ENCODE measurements at regions not wholly inside any gene's neighbourhood (a gene's known extent, or its start where the extent isn't known, plus 50 kb on each side); places are given as distances from the start of the nearest gene placed in this dataset.

DNA sequence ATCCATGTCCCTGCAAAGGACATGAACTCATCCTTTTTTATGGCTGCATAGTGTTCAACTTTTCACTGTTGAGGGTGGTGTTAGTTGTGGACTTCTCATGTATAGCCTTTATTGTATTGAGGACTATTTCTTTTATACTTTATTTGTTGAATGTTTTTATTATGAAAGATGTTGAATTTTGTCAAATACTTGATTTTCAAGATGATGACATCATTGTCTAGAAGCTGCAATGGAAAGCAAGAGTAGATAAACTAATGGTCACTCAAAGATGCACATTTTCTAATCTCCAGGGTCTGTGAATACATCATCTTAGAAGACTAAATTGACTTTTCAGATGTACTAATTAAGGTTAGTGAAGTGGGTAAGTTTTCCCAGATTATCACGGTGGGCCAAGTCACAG lies 1117.0 kb downstream of the DSC3 start:
- WGBS (ENCODE audit: insufficient coverage) = 86% methylated on average over 1 of the region's 1 CpG
- ATAC-seq (ENCODE audit: low read depth) = no peak
- no peak overlapping the region for H3K27ac Mint-ChIP-seq

DNA sequence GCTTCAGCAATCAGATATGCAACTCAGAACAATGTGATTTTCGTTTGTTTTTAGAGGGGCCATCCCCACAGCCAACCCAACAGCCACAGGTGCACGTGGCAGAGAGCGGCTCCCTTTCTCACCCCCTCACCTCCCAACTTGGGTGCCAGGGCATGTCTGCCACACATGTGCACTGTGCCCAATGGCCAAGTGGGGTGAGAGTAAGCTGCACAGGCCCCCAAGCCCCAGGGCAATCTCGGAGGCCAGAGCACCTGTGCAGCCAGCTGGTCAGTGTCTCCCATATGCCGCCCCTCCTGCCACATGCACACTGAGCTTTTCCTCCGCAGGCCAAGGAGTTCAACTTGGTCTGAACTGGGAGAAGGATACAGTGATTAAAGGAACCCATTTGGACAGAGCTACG lies 1130.2 kb downstream of the DSC3 start:
- H3K4me3 ChIP-seq (ENCODE audit: control extremely low read depth in 1 of 5, extremely low read depth in 1 of 5, insufficient read depth in 1 of 5, low read depth in 2 of 5, low read length in 4 of 5) = no peak overlapping the region
- intact Hi-C loops (cut with micrococcal nuclease) = no loop called here
- WGBS (ENCODE audit: insufficient coverage) = 92% methylated on average over 3 of the region's 7 CpGs
- no peaks in the 10 kb centered on the region for H3K4me1 ChIP-seq (ENCODE audit: control insufficient read depth in 2 of 2, insufficient read depth in 2 of 2, low read length in 2 of 2)
- ATAC-seq (ENCODE audit: low read depth) = no peak
- no peaks in the 10 kb centered on the region for H3K27me3 Mint-ChIP-seq
- CTCF ChIA-PET = no interaction called here
- H3K4me3 Mint-ChIP-seq = no peak overlapping the region
- POLR2A ChIA-PET = no interaction called here
- H4K20me1 ChIP-seq (ENCODE audit: control insufficient read depth, insufficient read depth, low read length, poor library complexity, severe bottlenecking) = no peaks in the 10 kb centered on the region
- no peak overlapping the region for H3K27ac Mint-ChIP-seq
- H3K9me3 Mint-ChIP-seq (ENCODE audit: insufficient read depth) = peaks cover 5% of the 10 kb centered on the region
- TF ChIP-seq, protein P1, sequence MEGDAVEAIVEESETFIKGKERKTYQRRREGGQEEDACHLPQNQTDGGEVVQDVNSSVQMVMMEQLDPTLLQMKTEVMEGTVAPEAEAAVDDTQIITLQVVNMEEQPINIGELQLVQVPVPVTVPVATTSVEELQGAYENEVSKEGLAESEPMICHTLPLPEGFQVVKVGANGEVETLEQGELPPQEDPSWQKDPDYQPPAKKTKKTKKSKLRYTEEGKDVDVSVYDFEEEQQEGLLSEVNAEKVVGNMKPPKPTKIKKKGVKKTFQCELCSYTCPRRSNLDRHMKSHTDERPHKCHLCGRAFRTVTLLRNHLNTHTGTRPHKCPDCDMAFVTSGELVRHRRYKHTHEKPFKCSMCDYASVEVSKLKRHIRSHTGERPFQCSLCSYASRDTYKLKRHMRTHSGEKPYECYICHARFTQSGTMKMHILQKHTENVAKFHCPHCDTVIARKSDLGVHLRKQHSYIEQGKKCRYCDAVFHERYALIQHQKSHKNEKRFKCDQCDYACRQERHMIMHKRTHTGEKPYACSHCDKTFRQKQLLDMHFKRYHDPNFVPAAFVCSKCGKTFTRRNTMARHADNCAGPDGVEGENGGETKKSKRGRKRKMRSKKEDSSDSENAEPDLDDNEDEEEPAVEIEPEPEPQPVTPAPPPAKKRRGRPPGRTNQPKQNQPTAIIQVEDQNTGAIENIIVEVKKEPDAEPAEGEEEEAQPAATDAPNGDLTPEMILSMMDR (IDR thresholded peaks at IDR 0.05) = no peak
- TF ChIP-seq EZH2 (IDR thresholded peaks at IDR 0.05; ENCODE audit: borderline replicate concordance, insufficient read depth, low read depth, low read length, poor library complexity, severe bottlenecking) = no peak
- DNase-seq = no peak
- no peak overlapping the region for H3K4me2 ChIP-seq (replicated peaks; ENCODE audit: low read depth, low read length, poor library complexity, severe bottlenecking)
- H2AFZ ChIP-seq (ENCODE audit: insufficient read depth, low read depth, low read length, poor library complexity, severe bottlenecking) = no peak overlapping the region
- peaks cover 0 to 3% (median 0%) of the 10 kb centered on the region in 3 donors for H3K9me3 ChIP-seq (ENCODE audit: control extremely low read depth in 1 of 3, control insufficient read depth in 2 of 3, insufficient read depth in 1 of 3, low read length in 2 of 3)
- no peak overlapping the region for H3K27ac ChIP-seq (ENCODE audit: low read length in 2 of 2)
- H3K9ac ChIP-seq (ENCODE audit: low read length) = no peak overlapping the region
- H3K79me2 ChIP-seq (ENCODE audit: control insufficient read depth, insufficient read depth, low read length) = no peaks in the 10 kb centered on the region
- no peaks in the 10 kb centered on the region for H3K4me1 Mint-ChIP-seq
- H3K36me3 ChIP-seq (replicated peaks in 1 of 2; ENCODE audit: control extremely low read depth in 1 of 2, control insufficient read depth in 1 of 2, extremely low read depth in 1 of 2, insufficient read depth in 2 of 2, low read length in 1 of 2) = no peaks in the 10 kb centered on the region
- H3K27me3 ChIP-seq (replicated peaks in 1 of 4; ENCODE audit: control extremely low read depth in 1 of 4, control insufficient read depth in 3 of 4, insufficient read depth in 4 of 4, low read length in 3 of 4) = no peaks in the 10 kb centered on the region

More for the DNA sequence above, 1117.0 kb downstream of the DSC3 start:
- Mint-ChIP-seq H3K27me3 (no peaks in the 10 kb centered on the region), H3K9me3 (ENCODE audit: insufficient read depth) (no peaks in the 10 kb centered on the region), H3K4me1 (no peaks in the 10 kb centered on the region), H3K4me3 (no peak overlapping the region)
- H3K9ac ChIP-seq (ENCODE audit: low read length) = no peak overlapping the region
- H3K27ac ChIP-seq (ENCODE audit: low read length in 2 of 2) = no peak overlapping the region
- H3K4me3 ChIP-seq (ENCODE audit: control extremely low read depth in 1 of 5, extremely low read depth in 1 of 5, insufficient read depth in 1 of 5, low read depth in 2 of 5, low read length in 4 of 5) = no peak overlapping the region
- no peaks in the 10 kb centered on the region for H3K36me3 ChIP-seq (replicated peaks in 1 of 2; ENCODE audit: control extremely low read depth in 1 of 2, control insufficient read depth in 1 of 2, extremely low read depth in 1 of 2, insufficient read depth in 2 of 2, low read length in 1 of 2)
- H2AFZ ChIP-seq (ENCODE audit: insufficient read depth, low read depth, low read length, poor library complexity, severe bottlenecking) = no peak overlapping the region
- ChIA-PET POLR2A (no interaction called here), CTCF (no interaction called here)
- DNase-seq = no peak
- intact Hi-C loops (cut with micrococcal nuclease) = no loop called here
- no peaks in the 10 kb centered on the region for H3K4me1 ChIP-seq (ENCODE audit: control insufficient read depth in 2 of 2, insufficient read depth in 2 of 2, low read length in 2 of 2)
- TF ChIP-seq, protein P1 (IDR thresholded peaks at IDR 0.05) = no peak
- no peak for TF ChIP-seq EZH2 (IDR thresholded peaks at IDR 0.05; ENCODE audit: borderline replicate concordance, insufficient read depth, low read depth, low read length, poor library complexity, severe bottlenecking)
- H3K9me3 ChIP-seq (ENCODE audit: control extremely low read depth in 1 of 3, control insufficient read depth in 2 of 3, insufficient read depth in 1 of 3, low read length in 2 of 3) = no peaks in the 10 kb centered on the region
- no peaks in the 10 kb centered on the region for H3K79me2 ChIP-seq (ENCODE audit: control insufficient read depth, insufficient read depth, low read length)
- H3K27me3 ChIP-seq (replicated peaks in 1 of 4; ENCODE audit: control extremely low read depth in 1 of 4, control insufficient read depth in 3 of 4, insufficient read depth in 4 of 4, low read length in 3 of 4) = no peaks in the 10 kb centered on the region
- H4K20me1 ChIP-seq (ENCODE audit: control insufficient read depth, insufficient read depth, low read length, poor library complexity, severe bottlenecking) = no peaks in the 10 kb centered on the region
- H3K4me2 ChIP-seq (replicated peaks; ENCODE audit: low read depth, low read length, poor library complexity, severe bottlenecking) = no peak overlapping the region

Data from B cell (primary cell).